ENCODE measurements at regions not wholly inside any gene's neighbourhood (a gene's known extent, or its start where the extent isn't known, plus 50 kb on each side); places are given as distances from the start of the nearest gene placed in this dataset.
"Not testable (repeated sequence)": the region's sequence is repeated elsewhere in the genome, so short reads cannot be mapped to it uniquely, and the experiment has no call there.

- peak; percentile 32 for DNase-seq
These were observed 135.6 kb upstream of the PPP1R26 start for GRCh38 chr9:135343837-135344522.

GRCh38 chr9:135344523-135344901, 135.1 kb upstream of the PPP1R26 start:
- DNase-seq = peak; percentile 10

GRCh38 chr9:135344915-135345500, 134.6 kb upstream of the PPP1R26 start:
- DNase-seq = peak; percentile 2

- peak; percentile 5 for DNase-seq
These were observed 133.7 kb upstream of the PPP1R26 start for GRCh38 chr9:135345775-135346433.

GRCh38 chr9:135346438-135347050, 133.0 kb upstream of the PPP1R26 start:
- DNase-seq = peak; percentile 12

GRCh38 chr9:135347461-135347860, 132.1 kb upstream of the PPP1R26 start:
- DNase-seq = no peak

- no peak for DNase-seq
These were observed 131.3 kb upstream of the PPP1R26 start for GRCh38 chr9:135348076-135348787.

- no peak for DNase-seq
These were observed 130.8 kb upstream of the PPP1R26 start for GRCh38 chr9:135348788-135349150.

GRCh38 chr9:135349212-135350002, 130.2 kb upstream of the PPP1R26 start:
- no peak for DNase-seq

- no peak for DNase-seq
These were observed 129.6 kb upstream of the PPP1R26 start for GRCh38 chr9:135350003-135350315.

GRCh38 chr9:135353935-135354334, 125.6 kb upstream of the PPP1R26 start:
- DNase-seq = no peak

- no peak for DNase-seq
These were observed 124.0 kb upstream of the PPP1R26 start for GRCh38 chr9:135355521-135356011.

GRCh38 chr9:135356021-135356420, 123.6 kb upstream of the PPP1R26 start:
- DNase-seq = no peak

GRCh38 chr9:135356796-135357195, 122.8 kb upstream of the PPP1R26 start:
- no peak for DNase-seq

- DNase-seq = no peak
These were observed 121.6 kb upstream of the PPP1R26 start for GRCh38 chr9:135357863-135358551.

GRCh38 chr9:135358552-135358940, 121.0 kb upstream of the PPP1R26 start:
- DNase-seq = no peak

GRCh38 chr9:135359764-135360163, 119.8 kb upstream of the PPP1R26 start:
- no peak for DNase-seq

- no peak for DNase-seq
These were observed 119.0 kb upstream of the PPP1R26 start for GRCh38 chr9:135360617-135361016.

GRCh38 chr9:135361668-135362067, 117.9 kb upstream of the PPP1R26 start:
- DNase-seq = not testable (repeated sequence)

GRCh38 chr9:135363596-135363995, 116.0 kb upstream of the PPP1R26 start:
- no peak for DNase-seq

- no peak for DNase-seq
These were observed 114.4 kb upstream of the PPP1R26 start for GRCh38 chr9:135365013-135365768.
